Chondrocyte (in vitro differentiated cells): ENCODE measurements at regions not wholly inside any gene's neighbourhood (a gene's known extent, or its start where the extent isn't known, plus 50 kb on each side); places are given as distances from the start of the nearest gene placed in this dataset.

Experiments used
- DNase-seq: peaks from one replicate; pipeline ENCODE4 v3.0.0; 2021; ENCODE audit warnings: mixed read lengths, low spot score
- H3K27ac Mint-ChIP-seq: one replicate; pipeline ENCODE4 v1.8.0; 2021; ENCODE audit warnings: mild to moderate bottlenecking, moderate library complexity, mixed read lengths; ENCODE audit not compliant: unreplicated experiment
- H3K27me3 Mint-ChIP-seq: 2 replicates; pipeline ENCODE4 v1.8.0; 2021; ENCODE audit warnings: low read depth, mixed read lengths
- H3K36me3 Mint-ChIP-seq: 2 replicates; pipeline ENCODE4 v1.8.0; 2021; ENCODE audit warnings: low read depth, mixed read lengths
- H3K4me1 Mint-ChIP-seq: 2 replicates; pipeline ENCODE4 v1.8.0; 2021; ENCODE audit warnings: low read depth, mild to moderate bottlenecking, mixed read lengths
- H3K4me3 Mint-ChIP-seq: one replicate; pipeline ENCODE4 v1.8.0; 2021; ENCODE audit warnings: mild to moderate bottlenecking, moderate library complexity, mixed read lengths; ENCODE audit not compliant: unreplicated experiment
- H3K9me3 Mint-ChIP-seq: 2 replicates; pipeline ENCODE4 v1.8.0; 2021; ENCODE audit warnings: low read depth, mixed read lengths
- CTCF ChIP-seq: fragments of 200-600 bp; sonication (generic); IDR thresholded peaks from 2 replicates; pipeline ENCODE4 v1.5.0; 2021; ENCODE audit warnings: antibody characterized with exemption, mild to moderate bottlenecking, moderate library complexity

DNA sequence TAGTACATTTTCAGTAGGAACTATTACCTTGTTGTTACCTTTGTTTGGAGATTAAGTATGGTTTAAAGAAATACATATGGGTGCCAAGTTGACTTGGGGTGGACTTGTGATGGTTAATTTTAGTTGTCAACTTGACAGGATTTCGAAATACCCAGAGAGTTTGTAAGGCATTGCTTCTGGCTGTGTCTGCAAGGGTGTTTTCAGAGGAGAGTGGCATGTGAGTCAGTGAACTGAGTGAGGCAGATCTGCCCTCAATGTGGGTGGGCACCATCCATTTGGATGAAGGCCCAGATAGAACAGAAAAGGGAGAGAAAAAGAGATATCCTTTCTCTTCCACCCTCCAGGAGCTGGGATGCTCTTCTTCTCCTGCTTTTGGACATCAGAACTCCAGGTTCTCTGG lies 315.5 kb downstream of the GPATCH2 start:
- H3K27ac Mint-ChIP-seq = no peak overlapping the region
- no peaks in the 10 kb centered on the region for H3K36me3 Mint-ChIP-seq
- peaks cover 12% of the 10 kb centered on the region for H3K27me3 Mint-ChIP-seq
- no peaks in the 10 kb centered on the region for H3K4me1 Mint-ChIP-seq
- DNase-seq = no peak
- H3K4me3 Mint-ChIP-seq = no peak overlapping the region
- no peak for TF ChIP-seq CTCF
- no peaks in the 10 kb centered on the region for H3K9me3 Mint-ChIP-seq

GRCh38 chr1:217313096-217313495 lies 317.8 kb downstream of the GPATCH2 start:
- Mint-ChIP-seq H3K4me1 (no peaks in the 10 kb centered on the region), H3K36me3 (no peaks in the 10 kb centered on the region), H3K9me3 (no peaks in the 10 kb centered on the region), H3K4me3 (no peak overlapping the region), H3K27ac (no peak overlapping the region), H3K27me3 (no peaks in the 10 kb centered on the region)
- DNase-seq = no peak
- TF ChIP-seq CTCF = no peak

- Mint-ChIP-seq H3K4me3 (no peak overlapping the region), H3K4me1 (no peaks in the 10 kb centered on the region), H3K27ac (no peak overlapping the region), H3K27me3 (no peaks in the 10 kb centered on the region), H3K9me3 (no peaks in the 10 kb centered on the region), H3K36me3 (no peaks in the 10 kb centered on the region)
- no peak for DNase-seq
- peak; percentile 29 for TF ChIP-seq CTCF
These were observed 319.1 kb downstream of the GPATCH2 start for GRCh38 chr1:217311766-217312165.

DNA sequence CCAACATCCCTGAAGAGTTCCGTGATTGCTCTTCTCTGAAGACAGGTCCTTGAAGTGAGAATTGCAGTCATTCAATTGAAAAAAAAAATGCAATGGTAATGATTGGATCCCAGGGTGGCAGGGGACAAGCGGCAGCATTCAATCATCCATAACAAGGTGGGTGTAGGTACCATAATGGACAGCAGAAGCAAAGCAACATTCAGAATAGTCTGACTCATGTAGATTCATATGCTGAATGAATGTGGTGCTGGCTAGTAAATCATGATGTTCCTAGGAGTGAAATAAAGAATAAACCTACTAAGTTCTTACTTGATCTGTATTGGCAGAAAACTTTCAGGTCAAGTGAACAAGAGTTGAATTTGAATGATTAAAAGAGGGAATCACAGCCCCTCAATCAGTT lies 319.6 kb downstream of the GPATCH2 start:
- Mint-ChIP-seq H3K27ac (no peak overlapping the region), H3K4me1 (no peaks in the 10 kb centered on the region), H3K4me3 (no peak overlapping the region), H3K36me3 (no peaks in the 10 kb centered on the region), H3K27me3 (no peaks in the 10 kb centered on the region), H3K9me3 (no peaks in the 10 kb centered on the region)
- no peak for TF ChIP-seq CTCF
- no peak for DNase-seq

- H3K36me3 Mint-ChIP-seq = no peaks in the 10 kb centered on the region
- no peak overlapping the region for H3K4me3 Mint-ChIP-seq
- no peak for TF ChIP-seq CTCF
- peaks cover 2% of the 10 kb centered on the region for H3K27me3 Mint-ChIP-seq
- no peak overlapping the region for H3K27ac Mint-ChIP-seq
- peaks cover 3% of the 10 kb centered on the region for H3K4me1 Mint-ChIP-seq
- peaks cover 8% of the 10 kb centered on the region for H3K9me3 Mint-ChIP-seq
- DNase-seq = no peak
These were observed 349.6 kb downstream of the GPATCH2 start for GRCh38 chr1:217281332-217281731.
